HEK293T (cell line): ENCODE measurements at regions not wholly inside any gene's neighbourhood (a gene's known extent, or its start where the extent isn't known, plus 50 kb on each side); places are given as distances from the start of the nearest gene placed in this dataset.

Experiments
- ARNT ChIP-seq: fragments of 450-650 bp; IDR thresholded peaks from 2 replicates; pipeline ENCODE4 v1.6.1; 2017; ENCODE audit warnings: mild to moderate bottlenecking
- SUZ12 ChIP-seq: fragments of 450-650 bp; IDR thresholded peaks from 2 replicates; pipeline ENCODE4 v1.6.1; 2016; ENCODE audit warnings: mild to moderate bottlenecking
- TARDBP ChIP-seq: fragments of 450-650 bp; IDR thresholded peaks from 2 replicates; pipeline ENCODE4 v1.6.1; 2016

DNA sequence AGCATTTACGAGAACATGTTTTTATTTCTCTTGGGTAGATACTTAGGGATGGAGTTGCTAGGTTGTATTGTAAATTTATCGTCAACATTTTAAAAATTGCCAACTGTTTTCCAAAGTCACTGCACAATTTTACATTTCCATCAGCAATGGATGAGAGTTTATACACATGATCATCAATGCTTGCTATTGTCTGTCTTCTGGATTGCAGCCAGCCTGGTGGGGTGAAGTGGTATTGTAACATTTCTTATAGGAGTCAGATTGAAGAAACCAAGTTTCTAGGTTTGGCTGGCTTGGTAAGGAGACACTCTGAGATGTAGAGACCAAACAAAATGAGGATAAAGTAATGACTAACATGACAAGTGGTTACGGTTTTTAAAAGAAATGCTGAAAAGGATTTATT is 57.1 kb upstream of the HDDC2 start:
- no peak for TF ChIP-seq TARDBP
- TF ChIP-seq SUZ12: no peak
- no peak for TF ChIP-seq ARNT
